ENCODE measurements at regions not wholly inside any gene's neighbourhood (a gene's known extent, or its start where the extent isn't known, plus 50 kb on each side); places are given as distances from the start of the nearest gene placed in this dataset.

DNA sequence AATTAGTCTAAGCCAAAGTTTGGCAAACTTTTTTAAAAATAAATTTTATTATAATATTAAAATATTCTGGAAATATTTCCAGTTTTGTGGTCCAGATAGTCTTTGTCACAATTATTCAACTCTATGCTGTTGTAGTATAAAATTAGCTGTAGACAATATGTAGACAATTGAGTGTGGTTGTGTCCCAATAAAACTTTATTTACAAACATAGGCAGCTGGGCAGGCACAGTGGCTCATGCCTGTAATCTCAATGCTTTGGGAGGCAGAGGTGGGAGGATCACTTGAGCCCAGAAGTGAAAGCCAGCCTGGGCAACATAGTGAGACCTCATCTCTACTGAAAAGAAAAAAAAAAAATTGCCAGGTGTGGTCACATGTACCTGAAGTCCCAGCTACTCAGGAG, 150.5 kb upstream of the EPB41L4A start:
- TF ChIP-seq, protein P1, sequence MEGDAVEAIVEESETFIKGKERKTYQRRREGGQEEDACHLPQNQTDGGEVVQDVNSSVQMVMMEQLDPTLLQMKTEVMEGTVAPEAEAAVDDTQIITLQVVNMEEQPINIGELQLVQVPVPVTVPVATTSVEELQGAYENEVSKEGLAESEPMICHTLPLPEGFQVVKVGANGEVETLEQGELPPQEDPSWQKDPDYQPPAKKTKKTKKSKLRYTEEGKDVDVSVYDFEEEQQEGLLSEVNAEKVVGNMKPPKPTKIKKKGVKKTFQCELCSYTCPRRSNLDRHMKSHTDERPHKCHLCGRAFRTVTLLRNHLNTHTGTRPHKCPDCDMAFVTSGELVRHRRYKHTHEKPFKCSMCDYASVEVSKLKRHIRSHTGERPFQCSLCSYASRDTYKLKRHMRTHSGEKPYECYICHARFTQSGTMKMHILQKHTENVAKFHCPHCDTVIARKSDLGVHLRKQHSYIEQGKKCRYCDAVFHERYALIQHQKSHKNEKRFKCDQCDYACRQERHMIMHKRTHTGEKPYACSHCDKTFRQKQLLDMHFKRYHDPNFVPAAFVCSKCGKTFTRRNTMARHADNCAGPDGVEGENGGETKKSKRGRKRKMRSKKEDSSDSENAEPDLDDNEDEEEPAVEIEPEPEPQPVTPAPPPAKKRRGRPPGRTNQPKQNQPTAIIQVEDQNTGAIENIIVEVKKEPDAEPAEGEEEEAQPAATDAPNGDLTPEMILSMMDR (conservative IDR thresholded peaks at IDR 0.05; ENCODE audit: low read depth, low read length): no peak
- no peak for TF ChIP-seq EZH2 (IDR thresholded peaks at IDR 0.05; ENCODE audit: borderline replicate concordance, low read depth, low read length, poor library complexity, severe bottlenecking)
- Histone ChIP-seq H3K4me3 (ENCODE audit: low read depth, low read length, poor library complexity, severe bottlenecking) (no peak overlapping the region), H3K27ac (ENCODE audit: low read depth, low read length, poor library complexity, severe bottlenecking) (no peak overlapping the region), H3K27me3 (replicated peaks; ENCODE audit: insufficient read depth, low read depth, low read length, poor library complexity) (peaks cover 3% of the 10 kb centered on the region), H3K9me3 (ENCODE audit: low read depth, low read length, poor library complexity, severe bottlenecking) (no peaks in the 10 kb centered on the region), H3K4me1 (ENCODE audit: insufficient read depth, low read length, poor library complexity, severe bottlenecking) (no peaks in the 10 kb centered on the region), H3K36me3 (ENCODE audit: insufficient read depth, low read length, poor library complexity, severe bottlenecking) (no peaks in the 10 kb centered on the region)
- CTCF ChIA-PET: interaction anchor here (0.6 kb wide), 1 partner anchor 13 kb away, joined by 3 read pairs; no protein-coding TSS in a partner anchor
- POLR2A ChIA-PET (ENCODE audit: low non-redundant PET): no interaction called here
- BruUV-seq (replicated peaks): no TSS peak
- no peak for DNase-seq (ENCODE audit: low spot score)
- intact Hi-C loops (cut with micrococcal nuclease; ENCODE audit: unreplicated experiment): no loop called here

DNA sequence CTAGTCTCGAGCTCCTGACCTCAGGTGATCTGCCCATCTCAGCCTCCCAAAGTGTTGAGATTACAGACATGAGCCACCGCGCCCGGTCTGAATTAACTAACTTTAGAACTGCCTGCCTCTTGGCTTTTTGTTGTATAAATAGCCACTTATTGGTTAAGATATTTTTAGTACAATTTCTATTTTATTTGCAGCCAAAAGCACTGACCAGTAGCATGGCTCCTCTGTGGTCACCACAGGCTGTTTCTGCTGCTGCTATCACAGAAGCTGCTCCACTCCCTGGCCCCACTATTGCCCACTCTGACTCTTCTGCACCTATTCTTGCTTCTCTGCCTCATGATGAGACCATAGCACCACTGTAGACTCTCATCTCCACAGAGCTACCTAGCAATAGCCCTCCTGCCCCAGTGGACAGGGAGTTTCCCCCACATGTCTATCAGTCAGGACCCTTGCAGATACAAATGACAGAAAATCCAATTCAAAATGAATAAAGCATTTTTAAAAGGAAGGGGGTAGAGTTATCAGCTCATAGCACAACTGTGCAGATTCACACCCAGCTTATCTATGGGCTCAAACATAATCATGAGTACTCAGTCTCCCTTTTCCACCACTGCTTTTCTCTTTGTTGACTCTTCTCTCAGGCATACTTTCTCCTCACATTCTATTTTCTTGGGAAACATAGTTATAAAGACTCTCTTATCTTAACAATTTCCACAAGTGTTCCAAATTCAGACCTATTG, 151.8 kb upstream of the EPB41L4A start:
- intact Hi-C loops (cut with micrococcal nuclease; ENCODE audit: unreplicated experiment): no loop called here
- no peaks in the 10 kb centered on the region for H3K4me1 ChIP-seq (ENCODE audit: insufficient read depth, low read length, poor library complexity, severe bottlenecking)
- POLR2A ChIA-PET (ENCODE audit: low non-redundant PET): no interaction called here
- TF ChIP-seq, protein P1 (conservative IDR thresholded peaks at IDR 0.05; ENCODE audit: low read depth, low read length): no peak
- no peak for TF ChIP-seq EZH2 (IDR thresholded peaks at IDR 0.05; ENCODE audit: borderline replicate concordance, low read depth, low read length, poor library complexity, severe bottlenecking)
- no peak overlapping the region for H3K4me3 ChIP-seq (ENCODE audit: low read depth, low read length, poor library complexity, severe bottlenecking)
- no peaks in the 10 kb centered on the region for H3K36me3 ChIP-seq (ENCODE audit: insufficient read depth, low read length, poor library complexity, severe bottlenecking)
- no peak for DNase-seq (ENCODE audit: low spot score)
- no peak overlapping the region for H3K27ac ChIP-seq (ENCODE audit: low read depth, low read length, poor library complexity, severe bottlenecking)
- no TSS peak for BruUV-seq (replicated peaks)
- H3K27me3 ChIP-seq (replicated peaks; ENCODE audit: insufficient read depth, low read depth, low read length, poor library complexity): peaks cover 8% of the 10 kb centered on the region
- CTCF ChIA-PET: no interaction called here
- no peaks in the 10 kb centered on the region for H3K9me3 ChIP-seq (ENCODE audit: low read depth, low read length, poor library complexity, severe bottlenecking)

DNA sequence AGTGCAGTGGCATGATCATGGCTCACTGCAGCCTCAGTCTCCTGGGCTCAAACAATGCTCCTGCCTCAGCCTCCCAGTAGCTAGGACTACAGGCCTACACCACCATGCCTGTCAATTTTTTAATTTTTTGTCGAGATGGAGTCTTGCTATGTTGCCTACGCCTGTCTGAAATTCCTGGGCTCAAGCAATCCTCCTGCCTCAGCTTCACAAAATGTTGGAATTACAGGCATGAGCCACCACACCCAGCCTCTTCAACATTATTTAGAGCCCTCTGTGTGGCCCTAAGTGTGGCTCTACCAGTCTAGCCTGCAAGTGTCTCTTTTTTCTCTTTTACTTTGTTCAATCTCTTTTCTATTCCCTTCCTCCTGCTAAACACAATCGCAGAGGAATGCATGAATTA, 154.4 kb upstream of the EPB41L4A start:
- intact Hi-C loops (cut with micrococcal nuclease; ENCODE audit: unreplicated experiment): no loop called here
- POLR2A ChIA-PET (ENCODE audit: low non-redundant PET): no interaction called here
- CTCF ChIA-PET: no interaction called here
- TF ChIP-seq, protein P1 (conservative IDR thresholded peaks at IDR 0.05; ENCODE audit: low read depth, low read length): no peak
- no peak for TF ChIP-seq EZH2 (IDR thresholded peaks at IDR 0.05; ENCODE audit: borderline replicate concordance, low read depth, low read length, poor library complexity, severe bottlenecking)
- no peaks in the 10 kb centered on the region for H3K4me1 ChIP-seq (ENCODE audit: insufficient read depth, low read length, poor library complexity, severe bottlenecking)
- H3K9me3 ChIP-seq (ENCODE audit: low read depth, low read length, poor library complexity, severe bottlenecking): no peaks in the 10 kb centered on the region
- no peaks in the 10 kb centered on the region for H3K36me3 ChIP-seq (ENCODE audit: insufficient read depth, low read length, poor library complexity, severe bottlenecking)
- H3K4me3 ChIP-seq (ENCODE audit: low read depth, low read length, poor library complexity, severe bottlenecking): no peak overlapping the region
- H3K27ac ChIP-seq (ENCODE audit: low read depth, low read length, poor library complexity, severe bottlenecking): no peak overlapping the region
- peaks cover 8% of the 10 kb centered on the region for H3K27me3 ChIP-seq (replicated peaks; ENCODE audit: insufficient read depth, low read depth, low read length, poor library complexity)
- DNase-seq (ENCODE audit: low spot score): no peak
- BruUV-seq (replicated peaks): no TSS peak

Measured in A673 (cell line).